SU-DHL-6 (cell line): ENCODE measurements at regions not wholly inside any gene's neighbourhood (a gene's known extent, or its start where the extent isn't known, plus 50 kb on each side); places are given as distances from the start of the nearest gene placed in this dataset.

Experiments used
- H2AFZ ChIP-seq: fragments of 200-600 bp; sonication (generic); 2 replicates; pipeline ENCODE4 v1.6.1; 2014; ENCODE audit warnings: low read depth, mild to moderate bottlenecking, moderate library complexity, mixed read lengths, antibody characterized with exemption, low read length; ENCODE audit not compliant: severe bottlenecking
- H3F3A ChIP-seq: fragments of 200-600 bp; shearing (Covaris generic); 2 replicates; pipeline ENCODE4 v1.6.0; 2016; ENCODE audit warnings: antibody characterized with exemption, mild to moderate bottlenecking; ENCODE audit not compliant: insufficient read depth
- H3K27ac ChIP-seq: fragments of 200-600 bp; sonication (generic); 2 replicates; pipeline ENCODE4 v1.5.1; 2016; ENCODE audit warnings: low read depth, mild to moderate bottlenecking, low read length, moderate library complexity, mixed read lengths
- H3K27me3 ChIP-seq: fragments of 200-600 bp; sonication (generic), shearing (Covaris generic); 2 replicates; pipeline ENCODE4 v1.6.0; 2014; ENCODE audit warnings: mild to moderate bottlenecking, low read length
- H3K36me3 ChIP-seq: fragments of 200-600 bp; sonication (generic); 2 replicates; pipeline ENCODE4 v1.6.1; 2014; ENCODE audit warnings: mild to moderate bottlenecking, low read length, mixed read lengths
- H3K4me2 ChIP-seq: fragments of 300-600, 200-600 bp; shearing (Covaris generic), sonication (generic); 2 replicates; pipeline ENCODE4 v1.6.0; 2014; ENCODE audit warnings: low read length, low read depth, mild to moderate bottlenecking; ENCODE audit not compliant: poor library complexity, severe bottlenecking
- H3K4me3 ChIP-seq: fragments of 200-600 bp; sonication (generic); 2 replicates; pipeline ENCODE4 v1.5.1; 2014; ENCODE audit warnings: antibody characterized with exemption, low read length, mild to moderate bottlenecking, mixed read lengths; ENCODE audit not compliant: insufficient read depth, poor library complexity, severe bottlenecking
- H3K79me2 ChIP-seq: fragments of 200-600 bp; sonication (generic); 2 replicates; pipeline ENCODE4 v1.6.1; 2014; ENCODE audit warnings: mild to moderate bottlenecking, low read length, moderate library complexity; ENCODE audit not compliant: insufficient read depth
- H3K9ac ChIP-seq: fragments of 200-600 bp; sonication (generic); 2 replicates; pipeline ENCODE4 v1.7.0; 2014; ENCODE audit warnings: mild to moderate bottlenecking, low read length
- H3K9me2 ChIP-seq: fragments of 200-600 bp; sonication (generic); replicated peaks from 2 replicates; pipeline ENCODE4 v1.6.1; 2014; ENCODE audit warnings: low read length; ENCODE audit not compliant: insufficient read depth
- H3K9me3 ChIP-seq: fragments of 200-600 bp; sonication (generic); 2 replicates; pipeline ENCODE4 v1.6.1; 2014; ENCODE audit warnings: low read length, mixed read lengths; ENCODE audit not compliant: insufficient read depth
- H4K20me1 ChIP-seq: fragments of 200-600 bp; sonication (generic); 2 replicates; pipeline ENCODE4 v1.6.1; 2014; ENCODE audit warnings: low read depth, mild to moderate bottlenecking, antibody characterized with exemption, low read length, moderate library complexity, mixed read lengths
- EZH2phosphoT487 ChIP-seq: fragments of 200-600 bp; sonication (generic), shearing (Covaris generic); conservative IDR thresholded peaks from 2 replicates; pipeline ENCODE4 v1.6.1; 2018; ENCODE audit warnings: mild to moderate bottlenecking, antibody characterized with exemption, low read length, moderate library complexity, mixed read lengths
- TF ChIP-seq, protein P1 (sequence below): fragments of 200-600 bp; sonication (generic); IDR thresholded peaks from one replicate; pipeline ENCODE4 v1.5.1; 2017; ENCODE audit warnings: antibody characterized with exemption, mild to moderate bottlenecking, low read length, moderate library complexity; ENCODE audit not compliant: insufficient read depth, poor library complexity, severe bottlenecking

GRCh38 chr1:224809613-224810012 lies 119.9 kb upstream of the DNAH14 start:
- Histone ChIP-seq H3K9ac (no peak overlapping the region), H3K79me2 (no peaks in the 10 kb centered on the region), H3K27ac (no peak overlapping the region), H4K20me1 (no peaks in the 10 kb centered on the region), H3F3A (no peaks in the 10 kb centered on the region), H3K36me3 (no peaks in the 10 kb centered on the region), H3K4me2 (no peak overlapping the region), H3K4me3 (no peak overlapping the region), H2AFZ (no peak overlapping the region), H3K9me3 (no peaks in the 10 kb centered on the region), H3K9me2 (no peaks in the 10 kb centered on the region), H3K27me3 (no peaks in the 10 kb centered on the region)
- no peak for TF ChIP-seq EZH2phosphoT487
- TF ChIP-seq, protein P1, sequence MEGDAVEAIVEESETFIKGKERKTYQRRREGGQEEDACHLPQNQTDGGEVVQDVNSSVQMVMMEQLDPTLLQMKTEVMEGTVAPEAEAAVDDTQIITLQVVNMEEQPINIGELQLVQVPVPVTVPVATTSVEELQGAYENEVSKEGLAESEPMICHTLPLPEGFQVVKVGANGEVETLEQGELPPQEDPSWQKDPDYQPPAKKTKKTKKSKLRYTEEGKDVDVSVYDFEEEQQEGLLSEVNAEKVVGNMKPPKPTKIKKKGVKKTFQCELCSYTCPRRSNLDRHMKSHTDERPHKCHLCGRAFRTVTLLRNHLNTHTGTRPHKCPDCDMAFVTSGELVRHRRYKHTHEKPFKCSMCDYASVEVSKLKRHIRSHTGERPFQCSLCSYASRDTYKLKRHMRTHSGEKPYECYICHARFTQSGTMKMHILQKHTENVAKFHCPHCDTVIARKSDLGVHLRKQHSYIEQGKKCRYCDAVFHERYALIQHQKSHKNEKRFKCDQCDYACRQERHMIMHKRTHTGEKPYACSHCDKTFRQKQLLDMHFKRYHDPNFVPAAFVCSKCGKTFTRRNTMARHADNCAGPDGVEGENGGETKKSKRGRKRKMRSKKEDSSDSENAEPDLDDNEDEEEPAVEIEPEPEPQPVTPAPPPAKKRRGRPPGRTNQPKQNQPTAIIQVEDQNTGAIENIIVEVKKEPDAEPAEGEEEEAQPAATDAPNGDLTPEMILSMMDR = no peak

DNA sequence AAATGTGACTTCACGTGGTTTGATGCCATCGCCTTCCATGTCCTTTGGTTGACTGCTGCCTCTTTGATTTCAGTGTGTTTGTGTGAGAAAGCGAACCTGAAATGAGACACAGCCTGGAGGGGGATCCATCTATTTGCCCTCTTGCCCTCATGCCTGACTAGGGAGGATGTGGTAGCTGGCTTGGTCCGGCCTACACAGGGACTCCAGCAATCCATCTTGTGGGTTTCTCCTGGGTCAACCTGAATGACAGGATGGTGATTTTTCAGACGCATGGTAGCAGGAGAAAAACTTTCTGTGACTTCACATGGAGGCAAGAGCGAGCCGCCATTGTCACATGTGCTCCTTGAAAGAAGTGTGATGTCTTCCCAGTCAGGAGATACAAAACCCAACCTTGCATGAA lies 117.9 kb upstream of the DNAH14 start:
- H2AFZ ChIP-seq = no peak overlapping the region
- no peaks in the 10 kb centered on the region for H3K79me2 ChIP-seq
- H3K27me3 ChIP-seq = no peaks in the 10 kb centered on the region
- H3K9ac ChIP-seq = no peak overlapping the region
- H3K27ac ChIP-seq = no peak overlapping the region
- no peaks in the 10 kb centered on the region for H3F3A ChIP-seq
- no peak for TF ChIP-seq EZH2phosphoT487
- TF ChIP-seq, protein P1 = no peak
- no peaks in the 10 kb centered on the region for H4K20me1 ChIP-seq
- no peaks in the 10 kb centered on the region for H3K9me3 ChIP-seq
- H3K4me2 ChIP-seq = no peak overlapping the region
- H3K9me2 ChIP-seq = no peaks in the 10 kb centered on the region
- H3K36me3 ChIP-seq = no peaks in the 10 kb centered on the region
- no peak overlapping the region for H3K4me3 ChIP-seq

DNA sequence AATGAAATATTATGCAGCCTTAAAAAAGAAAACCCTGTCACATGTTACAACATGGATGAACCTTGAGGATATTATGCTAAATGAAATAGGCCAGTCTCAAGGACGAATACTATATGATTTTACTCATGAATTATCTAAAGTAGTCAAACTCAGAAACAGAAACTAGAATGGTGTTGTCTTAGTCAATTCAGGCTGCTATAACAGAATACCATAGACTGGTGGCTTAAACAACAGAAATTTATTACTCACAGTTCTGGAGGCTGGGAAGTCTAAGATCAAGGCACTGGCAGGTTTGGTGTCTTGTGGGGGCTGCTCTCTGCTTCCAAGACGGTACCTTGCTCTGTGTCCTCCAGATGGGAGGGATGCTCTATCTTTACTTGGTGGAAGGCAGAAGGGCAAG lies 113.8 kb upstream of the DNAH14 start:
- no peaks in the 10 kb centered on the region for H3F3A ChIP-seq
- H3K4me2 ChIP-seq = no peak overlapping the region
- no peaks in the 10 kb centered on the region for H3K79me2 ChIP-seq
- H4K20me1 ChIP-seq = no peaks in the 10 kb centered on the region
- no peaks in the 10 kb centered on the region for H3K9me2 ChIP-seq
- H3K9ac ChIP-seq = no peak overlapping the region
- H3K4me3 ChIP-seq = no peak overlapping the region
- no peak overlapping the region for H3K27ac ChIP-seq
- no peak overlapping the region for H2AFZ ChIP-seq
- H3K9me3 ChIP-seq = no peaks in the 10 kb centered on the region; the same call in 1 of the 2 replicates
- no peak for TF ChIP-seq EZH2phosphoT487
- TF ChIP-seq, protein P1 = no peak
- H3K36me3 ChIP-seq = no peaks in the 10 kb centered on the region
- no peaks in the 10 kb centered on the region for H3K27me3 ChIP-seq

DNA sequence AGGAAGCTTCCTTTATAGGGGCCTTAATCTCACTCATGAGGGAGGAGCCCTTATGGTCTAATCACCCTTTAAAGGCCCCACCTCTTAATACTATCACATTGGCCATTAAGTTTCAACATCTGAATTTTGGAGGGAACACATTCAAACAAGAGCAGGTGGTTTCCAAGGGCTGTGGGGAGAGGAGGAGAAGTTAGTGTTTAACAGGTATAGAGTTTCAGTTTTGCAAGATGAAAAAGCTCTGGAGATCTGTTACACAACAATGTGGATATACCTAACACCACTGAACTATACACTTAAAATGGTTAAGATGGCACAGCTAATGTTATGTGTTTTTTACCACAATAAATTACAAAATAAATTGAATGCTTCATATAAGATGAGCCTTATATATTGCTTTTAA lies 113.4 kb upstream of the DNAH14 start:
- TF ChIP-seq, protein P1 = no peak
- TF ChIP-seq EZH2phosphoT487 = no peak
- H3K9ac ChIP-seq = no peak overlapping the region
- no peak overlapping the region for H2AFZ ChIP-seq
- no peaks in the 10 kb centered on the region for H4K20me1 ChIP-seq
- no peak overlapping the region for H3K4me2 ChIP-seq
- no peaks in the 10 kb centered on the region; the same call in 1 of the 2 replicates for H3K9me3 ChIP-seq
- H3K27me3 ChIP-seq = no peaks in the 10 kb centered on the region
- H3F3A ChIP-seq = no peaks in the 10 kb centered on the region
- no peaks in the 10 kb centered on the region for H3K79me2 ChIP-seq
- H3K4me3 ChIP-seq = no peak overlapping the region
- no peak overlapping the region for H3K27ac ChIP-seq
- H3K36me3 ChIP-seq = no peaks in the 10 kb centered on the region
- no peaks in the 10 kb centered on the region for H3K9me2 ChIP-seq
